WTC11 (cell line): ENCODE measurements at regions not wholly inside any gene's neighbourhood (a gene's known extent, or its start where the extent isn't known, plus 50 kb on each side); places are given as distances from the start of the nearest gene placed in this dataset.

Source experiments
- ATAC-seq: fragments of 200-7000 bp; cut with Tn5 transposase; 2 replicates; pipeline ENCODE4 v1.10.0; 2021; ENCODE audit warnings: mild to moderate bottlenecking, moderate library complexity
- CTCF ChIA-PET: fragments of 300-600 bp; sonication (Branson Sonifier 250); formaldehyde crosslinking; loops from one replicate; lab custom pipeline; 2021; ENCODE audit warnings: antibody characterized with exemption; lab: Charles Lee
- POLR2A ChIA-PET: fragments of 350-600 bp; sonication (Branson Sonifier 250); formaldehyde crosslinking; loops from one replicate; lab custom pipeline; 2021; ENCODE audit warnings: antibody characterized with exemption; lab: Charles Lee
- DNase-seq: peaks from one replicate; pipeline ENCODE4 v3.0.0; 2021; ENCODE audit warnings: low spot score
- H3K27ac Mint-ChIP-seq: 2 replicates; pipeline ENCODE4 v1.8.0; 2021; ENCODE audit warnings: mixed read lengths
- H3K27me3 Mint-ChIP-seq: 2 replicates; pipeline ENCODE4 v1.8.0; 2021; ENCODE audit warnings: low read depth, mild to moderate bottlenecking, moderate library complexity, mixed read lengths
- H3K36me3 Mint-ChIP-seq: 2 replicates; pipeline ENCODE4 v1.8.0; 2021; ENCODE audit warnings: mixed read lengths
- H3K4me1 Mint-ChIP-seq: 2 replicates; pipeline ENCODE4 v1.8.0; 2022; ENCODE audit warnings: mixed read lengths
- H3K4me3 Mint-ChIP-seq: 2 replicates; pipeline ENCODE4 v1.8.0; 2021; ENCODE audit warnings: mild to moderate bottlenecking, moderate library complexity, mixed read lengths
- H3K9me3 Mint-ChIP-seq: 2 replicates; pipeline ENCODE4 v1.8.0; 2021; ENCODE audit warnings: mixed read lengths
- AFF4 ChIP-seq: sonication (generic); formaldehyde crosslinking; IDR thresholded peaks from 2 replicates; pipeline ENCODE4 v1.8.1; 2023; ENCODE audit warnings: mild to moderate bottlenecking, missing genetic modification reagents, borderline replicate concordance
- CBFB ChIP-seq: sonication (generic); formaldehyde crosslinking; IDR thresholded peaks from 2 replicates; pipeline ENCODE4 v1.8.1; 2022; ENCODE audit warnings: mild to moderate bottlenecking, low read depth, missing genetic modification reagents
- CREM ChIP-seq: sonication (generic); formaldehyde crosslinking; IDR thresholded peaks from 2 replicates; pipeline ENCODE4 v1.8.1; 2022; ENCODE audit warnings: mild to moderate bottlenecking, missing genetic modification reagents, moderate library complexity
- ETV6 ChIP-seq: sonication (generic); formaldehyde crosslinking; IDR thresholded peaks from 2 replicates; pipeline ENCODE4 v1.8.1; 2022; ENCODE audit warnings: mild to moderate bottlenecking, missing genetic modification reagents
- FOXP1 ChIP-seq: sonication (generic); formaldehyde crosslinking; IDR thresholded peaks from 2 replicates; pipeline ENCODE4 v1.8.0; 2022; ENCODE audit warnings: missing genetic modification reagents, mild to moderate bottlenecking, moderate library complexity, borderline replicate concordance
- GTF2I ChIP-seq: fragments of 250-450 bp; sonication (Bioruptor Pico); conservative IDR thresholded peaks from 2 replicates; pipeline ENCODE4 v1.4.0; 2021; ENCODE audit warnings: mild to moderate bottlenecking
- MYBL2 ChIP-seq: sonication (generic); formaldehyde crosslinking; IDR thresholded peaks from 2 replicates; pipeline ENCODE4 v1.8.1; 2023; ENCODE audit warnings: mild to moderate bottlenecking, moderate library complexity, missing genetic modification reagents
- NFATC4 ChIP-seq: fragments of 250-450 bp; sonication (Bioruptor Pico); IDR thresholded peaks from 2 replicates; pipeline ENCODE4 v1.9.0; 2021; ENCODE audit warnings: mild to moderate bottlenecking
- NFE2L1 ChIP-seq: sonication (generic); formaldehyde crosslinking; IDR thresholded peaks from 2 replicates; pipeline ENCODE4 v1.8.1; 2023; ENCODE audit warnings: missing genetic modification reagents
- NFYB ChIP-seq: sonication (generic); formaldehyde crosslinking; conservative IDR thresholded peaks from 2 replicates; pipeline ENCODE4 v1.8.0; 2022; ENCODE audit warnings: low read depth, missing genetic modification reagents
- NR2C2 ChIP-seq: sonication (generic); formaldehyde crosslinking; IDR thresholded peaks from 2 replicates; pipeline ENCODE4 v1.8.0; 2022; ENCODE audit warnings: mild to moderate bottlenecking, missing genetic modification reagents
- OVOL2 ChIP-seq: fragments of 250-450 bp; sonication (Bioruptor Pico); IDR thresholded peaks from 2 replicates; pipeline ENCODE4 v1.9.0; 2021; ENCODE audit warnings: mild to moderate bottlenecking, borderline replicate concordance
- SP1 ChIP-seq: sonication (generic); formaldehyde crosslinking; conservative IDR thresholded peaks from 2 replicates; pipeline ENCODE4 v1.8.1; 2022; ENCODE audit warnings: missing genetic modification reagents
- TEAD1 ChIP-seq: sonication (generic); formaldehyde crosslinking; IDR thresholded peaks from 2 replicates; pipeline ENCODE4 v1.8.0; 2022; ENCODE audit warnings: mild to moderate bottlenecking, missing genetic modification reagents
- TP53 ChIP-seq: sonication (generic); formaldehyde crosslinking; IDR thresholded peaks from 2 replicates; pipeline ENCODE4 v1.8.1; 2023; ENCODE audit warnings: mild to moderate bottlenecking, missing genetic modification reagents
- ZBTB21 ChIP-seq: sonication (generic); formaldehyde crosslinking; IDR thresholded peaks from 2 replicates; pipeline ENCODE4 v1.8.1; 2023; ENCODE audit warnings: mild to moderate bottlenecking, missing genetic modification reagents, borderline replicate concordance
- ZNF317 ChIP-seq: sonication (generic); formaldehyde crosslinking; IDR thresholded peaks from 2 replicates; pipeline ENCODE4 v1.8.1; 2023; ENCODE audit warnings: low read depth, mild to moderate bottlenecking, moderate library complexity, missing genetic modification reagents, borderline replicate concordance
- ZNF512 ChIP-seq: sonication (generic); formaldehyde crosslinking; IDR thresholded peaks from 2 replicates; pipeline ENCODE4 v1.8.1; 2022; ENCODE audit warnings: missing genetic modification reagents, borderline replicate concordance
- ZNF671 ChIP-seq: fragments of 250-450 bp; sonication (Bioruptor Pico); IDR thresholded peaks from 2 replicates; pipeline ENCODE4 v1.8.0; 2021; ENCODE audit warnings: mild to moderate bottlenecking
- ZSCAN18 ChIP-seq: fragments of 250-450 bp; sonication (Bioruptor Pico); IDR thresholded peaks from 2 replicates; pipeline ENCODE4 v2.1.2; 2022; ENCODE audit warnings: mild to moderate bottlenecking, moderate library complexity
- TF ChIP-seq, protein P1 (sequence below): sonication (generic); formaldehyde crosslinking; IDR thresholded peaks from 2 replicates; pipeline ENCODE4 v1.8.0; 2023; ENCODE audit warnings: mild to moderate bottlenecking, missing genetic modification reagents
- TF ChIP-seq, protein P2 (sequence below): sonication (generic); formaldehyde crosslinking; conservative IDR thresholded peaks from 2 replicates; pipeline ENCODE4 v1.8.1; 2022; ENCODE audit warnings: mild to moderate bottlenecking, missing genetic modification reagents
- TF ChIP-seq, protein P3 (sequence below): fragments of 200-600 bp; IDR thresholded peaks from 2 replicates; pipeline ENCODE4 v1.8.0; 2022; ENCODE audit warnings: antibody characterized with exemption

GRCh38 chr13:105643966-105644365, 891.5 kb downstream of the EFNB2 start:
- ATAC-seq: no peak
- TF ChIP-seq NR2C2 (CRISPR knock-in tag) (no peak), GTF2I (CRISPR knock-in tag) (no peak), MYBL2 (CRISPR knock-in tag) (no peak), NFE2L1 (CRISPR knock-in tag) (no peak), TEAD1 (CRISPR knock-in tag) (no peak), NFYB (CRISPR knock-in tag) (no peak), SP1 (CRISPR knock-in tag) (no peak)
- TF ChIP-seq, protein P1, sequence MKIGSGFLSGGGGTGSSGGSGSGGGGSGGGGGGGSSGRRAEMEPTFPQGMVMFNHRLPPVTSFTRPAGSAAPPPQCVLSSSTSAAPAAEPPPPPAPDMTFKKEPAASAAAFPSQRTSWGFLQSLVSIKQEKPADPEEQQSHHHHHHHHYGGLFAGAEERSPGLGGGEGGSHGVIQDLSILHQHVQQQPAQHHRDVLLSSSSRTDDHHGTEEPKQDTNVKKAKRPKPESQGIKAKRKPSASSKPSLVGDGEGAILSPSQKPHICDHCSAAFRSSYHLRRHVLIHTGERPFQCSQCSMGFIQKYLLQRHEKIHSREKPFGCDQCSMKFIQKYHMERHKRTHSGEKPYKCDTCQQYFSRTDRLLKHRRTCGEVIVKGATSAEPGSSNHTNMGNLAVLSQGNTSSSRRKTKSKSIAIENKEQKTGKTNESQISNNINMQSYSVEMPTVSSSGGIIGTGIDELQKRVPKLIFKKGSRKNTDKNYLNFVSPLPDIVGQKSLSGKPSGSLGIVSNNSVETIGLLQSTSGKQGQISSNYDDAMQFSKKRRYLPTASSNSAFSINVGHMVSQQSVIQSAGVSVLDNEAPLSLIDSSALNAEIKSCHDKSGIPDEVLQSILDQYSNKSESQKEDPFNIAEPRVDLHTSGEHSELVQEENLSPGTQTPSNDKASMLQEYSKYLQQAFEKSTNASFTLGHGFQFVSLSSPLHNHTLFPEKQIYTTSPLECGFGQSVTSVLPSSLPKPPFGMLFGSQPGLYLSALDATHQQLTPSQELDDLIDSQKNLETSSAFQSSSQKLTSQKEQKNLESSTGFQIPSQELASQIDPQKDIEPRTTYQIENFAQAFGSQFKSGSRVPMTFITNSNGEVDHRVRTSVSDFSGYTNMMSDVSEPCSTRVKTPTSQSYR: no peak
- Mint-ChIP-seq H3K4me3 (no peak overlapping the region), H3K36me3 (peaks cover 5% of the 10 kb centered on the region), H3K4me1 (no peaks in the 10 kb centered on the region), H3K9me3 (peaks cover 11% of the 10 kb centered on the region), H3K27me3 (no peaks in the 10 kb centered on the region; the same call in 1 of the 2 replicates), H3K27ac (no peak overlapping the region)
- CTCF ChIA-PET: no interaction called here
- DNase-seq: no peak
- POLR2A ChIA-PET: no interaction called here

DNA sequence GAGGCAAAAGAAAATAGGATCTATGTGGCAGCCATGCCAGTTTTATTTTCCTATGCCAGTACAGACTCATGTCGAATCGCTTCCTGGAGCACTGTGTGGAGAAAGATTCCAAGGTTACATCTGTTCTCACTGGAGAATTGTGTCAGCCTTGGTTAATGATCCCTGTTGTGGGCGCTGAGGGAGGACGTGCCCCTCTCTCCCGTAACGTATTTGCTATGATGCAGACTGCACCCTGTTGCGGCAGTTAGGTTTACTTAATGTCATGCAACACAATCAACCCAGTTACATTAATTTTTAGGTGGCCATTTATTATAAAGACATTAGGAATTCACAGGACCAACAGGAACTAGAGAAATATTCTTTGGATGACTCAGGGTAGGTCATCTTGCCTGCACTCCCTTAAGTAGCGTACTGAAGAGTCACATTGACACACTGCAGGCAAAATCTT, 892.9 kb downstream of the EFNB2 start:
- no peak overlapping the region for H3K4me3 Mint-ChIP-seq
- H3K27ac Mint-ChIP-seq: no peak overlapping the region
- CTCF ChIA-PET: no interaction called here
- no peaks in the 10 kb centered on the region for H3K4me1 Mint-ChIP-seq
- no peaks in the 10 kb centered on the region for H3K27me3 Mint-ChIP-seq
- no peaks in the 10 kb centered on the region for H3K36me3 Mint-ChIP-seq
- no peaks in the 10 kb centered on the region; the same call in 1 of the 2 replicates for H3K9me3 Mint-ChIP-seq
- ATAC-seq (no peak), DNase-seq (no peak)
- POLR2A ChIA-PET: no interaction called here
- TF ChIP-seq ZNF512: no peak
- no peak for TF ChIP-seq ETV6 (CRISPR knock-in tag)
- no peak for TF ChIP-seq ZSCAN18 (CRISPR knock-in tag)
- TF ChIP-seq TP53 (CRISPR knock-in tag): no peak
- TF ChIP-seq ZNF317: no peak
- TF ChIP-seq NFATC4 (CRISPR knock-in tag): no peak
- TF ChIP-seq, protein P2, sequence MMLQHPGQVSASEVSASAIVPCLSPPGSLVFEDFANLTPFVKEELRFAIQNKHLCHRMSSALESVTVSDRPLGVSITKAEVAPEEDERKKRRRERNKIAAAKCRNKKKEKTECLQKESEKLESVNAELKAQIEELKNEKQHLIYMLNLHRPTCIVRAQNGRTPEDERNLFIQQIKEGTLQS (CRISPR knock-in tag): no peak
- TF ChIP-seq CBFB (CRISPR knock-in tag): no peak
- TF ChIP-seq ZBTB21 (CRISPR knock-in tag): no peak
- TF ChIP-seq ZNF671: no peak
- TF ChIP-seq MYBL2 (CRISPR knock-in tag): no peak
- TF ChIP-seq AFF4 (CRISPR knock-in tag): no peak
- no peak for TF ChIP-seq FOXP1 (CRISPR knock-in tag)
- no peak for TF ChIP-seq CREM
- TF ChIP-seq, protein P3, sequence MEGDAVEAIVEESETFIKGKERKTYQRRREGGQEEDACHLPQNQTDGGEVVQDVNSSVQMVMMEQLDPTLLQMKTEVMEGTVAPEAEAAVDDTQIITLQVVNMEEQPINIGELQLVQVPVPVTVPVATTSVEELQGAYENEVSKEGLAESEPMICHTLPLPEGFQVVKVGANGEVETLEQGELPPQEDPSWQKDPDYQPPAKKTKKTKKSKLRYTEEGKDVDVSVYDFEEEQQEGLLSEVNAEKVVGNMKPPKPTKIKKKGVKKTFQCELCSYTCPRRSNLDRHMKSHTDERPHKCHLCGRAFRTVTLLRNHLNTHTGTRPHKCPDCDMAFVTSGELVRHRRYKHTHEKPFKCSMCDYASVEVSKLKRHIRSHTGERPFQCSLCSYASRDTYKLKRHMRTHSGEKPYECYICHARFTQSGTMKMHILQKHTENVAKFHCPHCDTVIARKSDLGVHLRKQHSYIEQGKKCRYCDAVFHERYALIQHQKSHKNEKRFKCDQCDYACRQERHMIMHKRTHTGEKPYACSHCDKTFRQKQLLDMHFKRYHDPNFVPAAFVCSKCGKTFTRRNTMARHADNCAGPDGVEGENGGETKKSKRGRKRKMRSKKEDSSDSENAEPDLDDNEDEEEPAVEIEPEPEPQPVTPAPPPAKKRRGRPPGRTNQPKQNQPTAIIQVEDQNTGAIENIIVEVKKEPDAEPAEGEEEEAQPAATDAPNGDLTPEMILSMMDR: no peak
- TF ChIP-seq OVOL2 (CRISPR knock-in tag): no peak
